ENCODE measurements at regions not wholly inside any gene's neighbourhood (a gene's known extent, or its start where the extent isn't known, plus 50 kb on each side); places are given as distances from the start of the nearest gene placed in this dataset.

DNA sequence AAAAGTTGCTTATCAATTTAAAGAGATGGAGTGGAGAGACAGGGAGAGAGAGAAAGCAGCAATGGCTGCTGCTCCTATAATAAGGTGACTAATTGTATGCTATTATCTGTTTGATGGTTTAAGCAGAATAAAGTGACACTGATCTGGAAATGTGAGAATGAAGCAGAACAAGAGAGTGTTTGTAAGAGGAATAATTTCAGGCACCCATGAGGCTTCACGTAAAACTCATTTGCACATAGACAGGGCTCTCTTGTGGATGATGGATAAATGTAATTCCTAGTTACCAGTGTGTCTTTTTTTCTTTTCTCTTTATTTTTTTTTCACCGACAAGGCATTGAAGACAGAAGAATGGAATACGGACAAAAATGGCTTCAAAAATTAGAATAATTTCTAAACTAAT lies 228.8 kb upstream of the TYRP1 start:
- Histone ChIP-seq H3K9me2 (ENCODE audit: insufficient read depth, low read length) (no peaks in the 10 kb centered on the region), H3K4me3 (ENCODE audit: low read depth, low read length, poor library complexity, severe bottlenecking) (no peak overlapping the region), H3K9me3 (ENCODE audit: low read length) (no peaks in the 10 kb centered on the region), H3K27ac (ENCODE audit: low read depth, low read length, poor library complexity, severe bottlenecking) (no peak overlapping the region), H4K20me1 (ENCODE audit: insufficient read depth, low read length) (no peaks in the 10 kb centered on the region), H3K36me3 (ENCODE audit: insufficient read depth, low read length) (no peaks in the 10 kb centered on the region), H3K79me2 (ENCODE audit: insufficient read depth, low read depth, low read length) (no peaks in the 10 kb centered on the region), H2AFZ (ENCODE audit: low read length) (no peak overlapping the region), H3K4me2 (ENCODE audit: low read length) (no peak overlapping the region), H3K4me1 (ENCODE audit: insufficient read depth, low read length, poor library complexity, severe bottlenecking) (no peaks in the 10 kb centered on the region)
- TF ChIP-seq CTCF (conservative IDR thresholded peaks at IDR 0.05; ENCODE audit: low read length): no peak
- no peak for TF ChIP-seq EZH2phosphoT487 (IDR thresholded peaks at IDR 0.05; ENCODE audit: borderline replicate concordance, low read depth, low read length)
- CTCF ChIA-PET (ENCODE audit: unreplicated experiment): no interaction called here
- POLR2A ChIA-PET: interaction anchor here (0.7 kb wide), 1 partner anchor 440 kb away, joined by 3 read pairs; no protein-coding TSS in a partner anchor
- no peak for DNase-seq (ENCODE audit: low spot score)
- intact Hi-C loops (cut with micrococcal nuclease; ENCODE audit: unreplicated experiment): no loop called here
- no TSS peak for BruUV-seq (replicated peaks)

GRCh38 chr9:12464910-12465512 lies 228.2 kb upstream of the TYRP1 start:
- DNase-seq (ENCODE audit: low spot score): peak; percentile 33
- Histone ChIP-seq H3K9me3 (ENCODE audit: low read length) (no peaks in the 10 kb centered on the region), H3K79me2 (ENCODE audit: insufficient read depth, low read depth, low read length) (no peaks in the 10 kb centered on the region), H3K27ac (ENCODE audit: low read depth, low read length, poor library complexity, severe bottlenecking) (no peak overlapping the region), H3K4me1 (ENCODE audit: insufficient read depth, low read length, poor library complexity, severe bottlenecking) (no peaks in the 10 kb centered on the region), H3K36me3 (ENCODE audit: insufficient read depth, low read length) (no peaks in the 10 kb centered on the region), H3K4me3 (ENCODE audit: low read depth, low read length, poor library complexity, severe bottlenecking) (no peak overlapping the region), H2AFZ (ENCODE audit: low read length) (no peak overlapping the region), H4K20me1 (ENCODE audit: insufficient read depth, low read length) (no peaks in the 10 kb centered on the region), H3K4me2 (ENCODE audit: low read length) (no peak overlapping the region), H3K9me2 (ENCODE audit: insufficient read depth, low read length) (no peaks in the 10 kb centered on the region)
- ChIA-PET CTCF (ENCODE audit: unreplicated experiment) (no interaction called here), POLR2A (interaction anchor here (0.7 kb wide), 1 partner anchor 440 kb away, joined by 3 read pairs; no protein-coding TSS in a partner anchor)
- BruUV-seq (replicated peaks): no TSS peak
- intact Hi-C loops (cut with micrococcal nuclease; ENCODE audit: unreplicated experiment): no loop called here
- TF ChIP-seq EZH2phosphoT487 (IDR thresholded peaks at IDR 0.05; ENCODE audit: borderline replicate concordance, low read depth, low read length): no peak
- TF ChIP-seq CTCF (conservative IDR thresholded peaks at IDR 0.05; ENCODE audit: low read length): peak; percentile 89

- Histone ChIP-seq H3K36me3 (ENCODE audit: insufficient read depth, low read length) (no peaks in the 10 kb centered on the region), H3K4me2 (ENCODE audit: low read length) (no peak overlapping the region), H3K27ac (ENCODE audit: low read depth, low read length, poor library complexity, severe bottlenecking) (no peak overlapping the region), H3K9me3 (ENCODE audit: low read length) (no peaks in the 10 kb centered on the region), H2AFZ (ENCODE audit: low read length) (no peak overlapping the region), H3K4me3 (ENCODE audit: low read depth, low read length, poor library complexity, severe bottlenecking) (no peak overlapping the region), H4K20me1 (ENCODE audit: insufficient read depth, low read length) (no peaks in the 10 kb centered on the region), H3K79me2 (ENCODE audit: insufficient read depth, low read depth, low read length) (no peaks in the 10 kb centered on the region), H3K9me2 (ENCODE audit: insufficient read depth, low read length) (no peaks in the 10 kb centered on the region), H3K4me1 (ENCODE audit: insufficient read depth, low read length, poor library complexity, severe bottlenecking) (no peaks in the 10 kb centered on the region)
- no peak for DNase-seq (ENCODE audit: low spot score)
- ChIA-PET POLR2A (no interaction called here), CTCF (ENCODE audit: unreplicated experiment) (no interaction called here)
- BruUV-seq (replicated peaks): no TSS peak
- no peak for TF ChIP-seq CTCF (conservative IDR thresholded peaks at IDR 0.05; ENCODE audit: low read length)
- no peak for TF ChIP-seq EZH2phosphoT487 (IDR thresholded peaks at IDR 0.05; ENCODE audit: borderline replicate concordance, low read depth, low read length)
- intact Hi-C loops (cut with micrococcal nuclease; ENCODE audit: unreplicated experiment): no loop called here
Observed at GRCh38 chr9:12469084-12469483, 224.1 kb upstream of the TYRP1 start.

All from OCI-LY7 (cell line).